ENCODE measurements at regions not wholly inside any gene's neighbourhood (a gene's known extent, or its start where the extent isn't known, plus 50 kb on each side); places are given as distances from the start of the nearest gene placed in this dataset.

DNA sequence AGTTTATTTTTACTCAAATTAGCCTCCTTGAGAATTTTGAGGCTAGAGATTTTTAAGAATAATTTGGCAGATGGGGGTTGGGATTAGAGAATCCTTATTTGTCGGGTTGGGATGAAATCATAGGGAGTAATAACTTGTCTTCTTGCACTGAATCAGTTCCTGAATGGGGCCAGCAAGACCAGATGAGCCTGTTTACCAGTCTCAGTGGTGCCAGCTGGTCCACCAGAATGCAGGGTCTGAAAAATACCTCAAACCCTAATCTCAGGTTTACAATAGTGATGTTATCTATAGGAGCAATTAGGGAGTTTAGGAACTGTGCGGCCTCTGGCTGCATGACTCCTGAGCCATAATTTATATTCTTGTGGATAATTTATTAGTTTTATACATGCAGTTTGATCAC lies 705.9 kb upstream of the AGA start:
- TF ChIP-seq POLR2AphosphoS5 (IDR thresholded peaks at IDR 0.05; ENCODE audit: borderline replicate concordance, low read depth, low read length) (no peak), EZH2 (IDR thresholded peaks at IDR 0.05) (no peak), FOXP2 (optimal IDR thresholded peaks at IDR 0.05; ENCODE audit: control extremely low read depth, extremely low read length, insufficient read depth) (no peak)
